K562 (cell line): ENCODE measurements at regions not wholly inside any gene's neighbourhood (a gene's known extent, or its start where the extent isn't known, plus 50 kb on each side); places are given as distances from the start of the nearest gene placed in this dataset.
A peak's percentile ranks its signal among the peaks of the same experiment; 100 is the strongest.

Source experiments
- ATAC-seq: fragments of 200-7000 bp; cut with Tn5 transposase; 3 replicates; pipeline ENCODE4 v1.9.1; 2020; ENCODE audit warnings: moderate library complexity
- BruUV-seq: library from RNA; stranded (reverse); fragments of 400-500 nt; replicated peaks from 2 replicates; lab custom pipeline; 2021; lab: Mats Ljungman, UMichigan
- CTCF ChIA-PET: fragments of 300-600 bp; formaldehyde crosslinking; extraction: SDS; loops from one replicate; lab custom pipeline; 2021; ENCODE audit warnings: low intra/inter-chr PET ratio; lab: Yijun Ruan, JAX
- POLR2A ChIA-PET: fragments of 300-600, 350-650 bp; sonication (Branson Sonifier 250); formaldehyde crosslinking; extraction: SDS; loops from one replicate; lab custom pipeline; 2021; ENCODE audit warnings: antibody characterized with exemption, inconsistent platforms; lab: Yijun Ruan, JAX
- DNase-seq, 4 experiments: peaks; one replicate each; pipeline versions ENCODE4 v3.0.0 to v3.0.0-alpha.2; 2011 to 2018; ENCODE audit warnings: low spot score in 3 of 4, mixed read lengths in 3 of 4; ENCODE audit errors: extremely low read depth in 1 of 4
- FAIRE-seq: peaks from 2 replicates; lab custom pipeline; 2011; peaks lifted over from hg19 to GRCh38; lab: Jason Lieb, UNC
- H2AFZ ChIP-seq: 2 replicates; pipeline ENCODE4 v1.6.0; 2011; ENCODE audit warnings: low read depth, low read length, control low read depth, inconsistent platforms
- H3K27ac ChIP-seq: fragments of 200-600 bp; 3 replicates; pipeline ENCODE4 v1.8.0; 2011; ENCODE audit warnings: low read depth, mild to moderate bottlenecking, control low read depth, inconsistent platforms, low read length, moderate library complexity, mixed read lengths; ENCODE audit errors: extremely low read depth
- H3K27me3 ChIP-seq, 2 experiments: fragments of 300-600 bp in 1 of 2; 2 replicates in 1 of 2; 3 replicates in 1 of 2; pipeline versions ENCODE4 v1.6.0 to v1.8.0; 2011; ENCODE audit warnings: inconsistent platforms in 2 of 2, low read length in 2 of 2, mild to moderate bottlenecking in 1 of 2, mixed read lengths in 1 of 2, moderate library complexity in 1 of 2; ENCODE audit not compliant: control insufficient read depth in 2 of 2, insufficient read depth in 2 of 2
- H3K36me3 ChIP-seq: fragments of 300-600 bp; 3 replicates; pipeline ENCODE4 v1.8.0; 2011; ENCODE audit warnings: mild to moderate bottlenecking, low read length, inconsistent platforms; ENCODE audit not compliant: control insufficient read depth, insufficient read depth
- H3K4me1 ChIP-seq, 2 experiments: fragments of 200-600 bp in 1 of 2; replicated peaks in 1 of 2; 2 replicates in 1 of 2; 3 replicates in 1 of 2; pipeline versions ENCODE4 v1.5.1 to v1.8.0; 2011; ENCODE audit warnings: inconsistent platforms in 2 of 2, low read length in 2 of 2, mild to moderate bottlenecking in 1 of 2, mixed read lengths in 1 of 2, moderate library complexity in 1 of 2; ENCODE audit not compliant: control insufficient read depth in 2 of 2, insufficient read depth in 2 of 2
- H3K4me2 ChIP-seq: 2 replicates; pipeline ENCODE4 v1.6.1; 2011; ENCODE audit warnings: low read length, control low read depth, inconsistent platforms, mixed read lengths; ENCODE audit not compliant: insufficient read depth
- H3K4me3 ChIP-seq: fragments of 200-600 bp; sonication (generic), shearing (Covaris generic); 2 replicates; pipeline ENCODE4 v1.5.1; 2016; ENCODE audit warnings: control low read depth, inconsistent platforms
- H3K79me2 ChIP-seq: fragments of 200-600 bp; 3 replicates; pipeline ENCODE4 v1.8.0; 2011; ENCODE audit warnings: low read length, inconsistent platforms; ENCODE audit not compliant: control insufficient read depth, insufficient read depth
- H3K9ac ChIP-seq, 2 experiments: 2 replicates each; pipeline versions ENCODE4 v1.6.0 to v1.6.1; 2011; ENCODE audit warnings: low read depth in 2 of 2, low read length in 2 of 2, control low read depth in 1 of 2, inconsistent platforms in 1 of 2, mild to moderate bottlenecking in 1 of 2, mixed read lengths in 1 of 2; ENCODE audit not compliant: insufficient read depth in 1 of 2
- H3K9me1 ChIP-seq: one replicate; pipeline ENCODE4 v1.6.0; 2011; ENCODE audit warnings: inconsistent platforms, mild to moderate bottlenecking, low read length, moderate library complexity; ENCODE audit not compliant: control insufficient read depth, insufficient read depth
- H3K9me3 ChIP-seq: replicated peaks from 2 replicates; pipeline ENCODE4 v1.5.1; 2011; ENCODE audit warnings: low read depth, low read length, inconsistent platforms; ENCODE audit not compliant: control insufficient read depth, insufficient read depth
- H4K20me1 ChIP-seq: replicated peaks from 2 replicates; pipeline ENCODE4 v1.6.1; 2011; ENCODE audit warnings: low read length, inconsistent platforms, mixed read lengths; ENCODE audit not compliant: control insufficient read depth, insufficient read depth
- GABPB1 ChIP-seq: sonication (generic); formaldehyde crosslinking; IDR thresholded peaks from 2 replicates; pipeline ENCODE4 v1.8.0; 2022; ENCODE audit warnings: mild to moderate bottlenecking, missing genetic modification reagents
- SIN3A ChIP-seq, 2 experiments: fragments of 150-350 bp in 1 of 2; IDR thresholded peaks; 2 replicates each; pipeline ENCODE4 v1.6.1; 2011 to 2016; ENCODE audit warnings: borderline replicate concordance in 2 of 2, low read depth in 2 of 2, low read length in 2 of 2, mild to moderate bottlenecking in 2 of 2, moderate library complexity in 2 of 2; ENCODE audit not compliant: control insufficient read depth in 1 of 2
- TEAD4 ChIP-seq, 2 experiments: sonication (generic) in 1 of 2; formaldehyde crosslinking in 1 of 2; IDR thresholded peaks; 2 replicates each; pipeline versions ENCODE4 v1.6.1 to v1.8.0; 2012 to 2022; ENCODE audit warnings: borderline replicate concordance in 1 of 2, inconsistent platforms in 1 of 2, low read length in 1 of 2, mild to moderate bottlenecking in 1 of 2, missing genetic modification reagents in 1 of 2
- WGBS: fragments of 100-300 bp; shearing (Covaris generic); methylation state at CpG from one replicate; pipeline ENCODE4 v1.1.6; 2016; ENCODE audit warnings: low coverage, mixed read lengths; ENCODE audit not compliant: insufficient coverage; ENCODE audit errors: missing lambda C conversion rate; 5-methylcytosine and 5-hydroxymethylcytosine counted together
- in situ Hi-C: fragments of 300-500 bp; cut with MboI; formaldehyde crosslinking; loops from 4 replicates; pipeline ENCODE4 v1.15.0; 2018; ENCODE audit warnings: inconsistent platforms, mixed read lengths
- intact Hi-C: fragments of 100-400 bp; cut with micrococcal nuclease; formaldehyde crosslinking; loops from 2 replicates; pipeline ENCODE4 v1.14.2; 2022
- TF ChIP-seq, protein P1 (sequence below): fragments of 450-650 bp; formaldehyde crosslinking; IDR thresholded peaks from 2 replicates; pipeline ENCODE4 v1.4.0; 2022; ENCODE audit warnings: mild to moderate bottlenecking, moderate library complexity
- TF ChIP-seq, protein P2 (sequence below), 3 experiments: fragments of 200-800 bp in 1 of 3; fragments of 250-450 bp in 1 of 3; fragments of 450-650 bp in 1 of 3; sonication (Bioruptor Pico) in 1 of 3; sonication (Bioruptor generic) in 1 of 3; formaldehyde crosslinking in 1 of 3; IDR thresholded peaks; 2 replicates each; pipeline versions ENCODE4 v1.6.1 to v1.8.0; 2016 to 2022; ENCODE audit warnings: mild to moderate bottlenecking in 2 of 3, missing genetic modification characterization in 2 of 3, missing compliant biosample characterization in 1 of 3, moderate library complexity in 1 of 3

DNA sequence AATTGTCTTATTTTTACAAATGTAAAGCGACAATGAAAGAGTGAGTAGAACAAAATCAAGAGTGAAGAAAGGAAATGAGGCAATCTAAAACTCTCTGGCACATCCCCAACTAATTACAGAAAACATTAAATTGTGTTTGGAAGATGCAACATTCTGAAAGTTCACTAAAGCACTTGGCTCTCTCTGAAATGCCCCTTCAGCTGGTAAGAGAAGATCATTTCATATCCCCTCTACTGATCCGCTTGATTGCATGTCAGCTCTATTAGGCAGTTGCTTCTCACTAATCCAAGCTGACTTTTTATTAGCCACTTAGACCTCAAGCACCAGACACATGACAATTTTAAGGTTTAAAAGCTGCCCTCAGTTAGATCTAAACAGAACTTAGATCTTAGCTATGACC, 262.8 kb upstream of the PRMT6 start:
- Histone ChIP-seq H3K4me3 (no peak overlapping the region), H3K4me1 (no peaks in the 10 kb centered on the region), H3K4me2 (no peak overlapping the region), H3K9me3 (no peaks in the 10 kb centered on the region), H3K27me3 (no peaks in the 10 kb centered on the region), H3K9me1 (no peaks in the 10 kb centered on the region), H4K20me1 (no peaks in the 10 kb centered on the region), H3K79me2 (no peaks in the 10 kb centered on the region), H3K9ac (no peak overlapping the region), H3K27ac (no peak overlapping the region), H2AFZ (no peak overlapping the region), H3K36me3 (no peaks in the 10 kb centered on the region)
- in situ Hi-C loops, result no loop called here
- WGBS, result 0% methylated on average over 2 of the region's 2 CpGs
- ATAC-seq (no peak), FAIRE-seq (no peak), DNase-seq (no peak)
- no TSS peak for BruUV-seq
- intact Hi-C loops, result no loop called here
- CTCF ChIA-PET, result no interaction called here
- POLR2A ChIA-PET, result no interaction called here
- TF ChIP-seq, protein P1, sequence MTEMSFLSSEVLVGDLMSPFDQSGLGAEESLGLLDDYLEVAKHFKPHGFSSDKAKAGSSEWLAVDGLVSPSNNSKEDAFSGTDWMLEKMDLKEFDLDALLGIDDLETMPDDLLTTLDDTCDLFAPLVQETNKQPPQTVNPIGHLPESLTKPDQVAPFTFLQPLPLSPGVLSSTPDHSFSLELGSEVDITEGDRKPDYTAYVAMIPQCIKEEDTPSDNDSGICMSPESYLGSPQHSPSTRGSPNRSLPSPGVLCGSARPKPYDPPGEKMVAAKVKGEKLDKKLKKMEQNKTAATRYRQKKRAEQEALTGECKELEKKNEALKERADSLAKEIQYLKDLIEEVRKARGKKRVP (CRISPR knock-in tag), result no peak
- no peak for TF ChIP-seq GABPB1 (CRISPR knock-in tag)
- TF ChIP-seq, protein P2, sequence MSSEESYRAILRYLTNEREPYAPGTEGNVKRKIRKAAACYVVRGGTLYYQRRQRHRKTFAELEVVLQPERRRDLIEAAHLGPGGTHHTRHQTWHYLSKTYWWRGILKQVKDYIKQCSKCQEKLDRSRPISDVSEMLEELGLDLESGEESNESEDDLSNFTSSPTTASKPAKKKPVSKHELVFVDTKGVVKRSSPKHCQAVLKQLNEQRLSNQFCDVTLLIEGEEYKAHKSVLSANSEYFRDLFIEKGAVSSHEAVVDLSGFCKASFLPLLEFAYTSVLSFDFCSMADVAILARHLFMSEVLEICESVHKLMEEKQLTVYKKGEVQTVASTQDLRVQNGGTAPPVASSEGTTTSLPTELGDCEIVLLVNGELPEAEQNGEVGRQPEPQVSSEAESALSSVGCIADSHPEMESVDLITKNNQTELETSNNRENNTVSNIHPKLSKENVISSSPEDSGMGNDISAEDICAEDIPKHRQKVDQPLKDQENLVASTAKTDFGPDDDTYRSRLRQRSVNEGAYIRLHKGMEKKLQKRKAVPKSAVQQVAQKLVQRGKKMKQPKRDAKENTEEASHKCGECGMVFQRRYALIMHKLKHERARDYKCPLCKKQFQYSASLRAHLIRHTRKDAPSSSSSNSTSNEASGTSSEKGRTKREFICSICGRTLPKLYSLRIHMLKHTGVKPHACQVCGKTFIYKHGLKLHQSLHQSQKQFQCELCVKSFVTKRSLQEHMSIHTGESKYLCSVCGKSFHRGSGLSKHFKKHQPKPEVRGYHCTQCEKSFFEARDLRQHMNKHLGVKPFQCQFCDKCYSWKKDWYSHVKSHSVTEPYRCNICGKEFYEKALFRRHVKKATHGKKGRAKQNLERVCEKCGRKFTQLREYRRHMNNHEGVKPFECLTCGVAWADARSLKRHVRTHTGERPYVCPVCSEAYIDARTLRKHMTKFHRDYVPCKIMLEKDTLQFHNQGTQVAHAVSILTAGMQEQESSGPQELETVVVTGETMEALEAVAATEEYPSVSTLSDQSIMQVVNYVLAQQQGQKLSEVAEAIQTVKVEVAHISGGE (CRISPR knock-in tag; IDR thresholded peaks at IDR 0.05), result peak in 1 of 3 experiments; percentile 46; a peak in 1 of 6 replicates
- TF ChIP-seq TEAD4 (IDR thresholded peaks at IDR 0.05; ENCODE audit: low read length), result no peak
- no peak for TF ChIP-seq TEAD4 (CRISPR knock-in tag; IDR thresholded peaks at IDR 0.05; ENCODE audit: borderline replicate concordance)
- TF ChIP-seq SIN3A (IDR thresholded peaks at IDR 0.05; ENCODE audit: borderline replicate concordance in 2 of 2, control insufficient read depth in 1 of 2, low read depth in 2 of 2, low read length in 2 of 2), result no peak
